PFSK-1 (cell line): ENCODE measurements at regions not wholly inside any gene's neighbourhood (a gene's known extent, or its start where the extent isn't known, plus 50 kb on each side); places are given as distances from the start of the nearest gene placed in this dataset.

Experiments used
- FOXP2 ChIP-seq: optimal IDR thresholded peaks from 2 replicates; pipeline ENCODE3; 2011; ENCODE audit warnings: borderline replicate concordance, control low read depth, inconsistent platforms; ENCODE audit not compliant: insufficient read depth; ENCODE audit errors: extremely low read length, extremely low read depth
- POLR2AphosphoS5 ChIP-seq: IDR thresholded peaks from 2 replicates; pipeline ENCODE4 v1.6.1; 2012; ENCODE audit warnings: low read depth, mild to moderate bottlenecking, control low read depth, low read length, moderate library complexity
- REST ChIP-seq, 2 experiments: IDR thresholded peaks; 2 replicates each; pipeline versions ENCODE4 v1.6.1 to v1.8.0; 2011 to 2012; ENCODE audit warnings: low read depth in 2 of 2, low read length in 2 of 2, control low read depth in 1 of 2, inconsistent platforms in 1 of 2, mild to moderate bottlenecking in 1 of 2, moderate library complexity in 1 of 2; ENCODE audit not compliant: insufficient read depth in 1 of 2
- SIN3A ChIP-seq: IDR thresholded peaks from 2 replicates; pipeline ENCODE4 v1.6.1; 2012; ENCODE audit warnings: mild to moderate bottlenecking, low read length, moderate library complexity, borderline replicate concordance; ENCODE audit not compliant: insufficient read depth
- TAF1 ChIP-seq: IDR thresholded peaks from 2 replicates; pipeline ENCODE4 v1.6.1; 2012; ENCODE audit warnings: low read length, control low read depth, borderline replicate concordance; ENCODE audit not compliant: insufficient read depth

DNA sequence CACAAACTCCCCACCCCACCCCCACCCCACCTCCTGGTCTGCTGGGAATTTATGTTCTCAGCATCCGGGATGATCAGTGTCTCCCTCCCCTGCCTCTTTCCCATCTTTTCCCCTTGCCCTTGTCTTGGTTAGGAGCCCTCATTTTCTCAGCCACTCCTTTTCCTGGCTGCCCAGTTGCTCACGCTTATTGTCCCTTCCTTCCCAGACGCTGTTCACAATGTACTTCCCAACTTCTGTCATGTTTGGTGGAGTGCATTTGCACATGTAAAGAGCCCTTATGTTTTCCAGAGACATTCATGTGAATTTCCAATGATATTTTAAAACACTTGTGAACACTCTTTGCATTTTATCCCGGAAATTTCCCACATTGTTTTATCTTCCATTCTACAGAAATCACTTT, 192.1 kb downstream of the RHOU start:
- no peak for TF ChIP-seq TAF1
- TF ChIP-seq FOXP2: no peak
- no peak for TF ChIP-seq REST (IDR thresholded peaks at IDR 0.05; ENCODE audit: insufficient read depth in 1 of 2, low read depth in 2 of 2, low read length in 2 of 2)

- TF ChIP-seq POLR2AphosphoS5 (no peak), SIN3A (no peak), FOXP2 (no peak), REST (IDR thresholded peaks at IDR 0.05; ENCODE audit: insufficient read depth in 1 of 2, low read depth in 2 of 2, low read length in 2 of 2) (no peak), TAF1 (no peak)
Observed at GRCh38 chr1:228927946-228928898, 192.9 kb downstream of the RHOU start.

- TF ChIP-seq POLR2AphosphoS5 (no peak), TAF1 (no peak), SIN3A (no peak), FOXP2 (no peak), REST (IDR thresholded peaks at IDR 0.05; ENCODE audit: insufficient read depth in 1 of 2, low read depth in 2 of 2, low read length in 2 of 2) (no peak)
Observed at GRCh38 chr1:228929476-228930027, 194.3 kb downstream of the RHOU start.

GRCh38 chr1:228930479-228930957, 195.2 kb downstream of the RHOU start:
- no peak for TF ChIP-seq REST (IDR thresholded peaks at IDR 0.05; ENCODE audit: insufficient read depth in 1 of 2, low read depth in 2 of 2, low read length in 2 of 2)
- no peak for TF ChIP-seq FOXP2
- TF ChIP-seq TAF1: no peak
- no peak for TF ChIP-seq SIN3A
- TF ChIP-seq POLR2AphosphoS5: no peak

- no peak for TF ChIP-seq REST (IDR thresholded peaks at IDR 0.05; ENCODE audit: insufficient read depth in 1 of 2, low read depth in 2 of 2, low read length in 2 of 2)
- no peak for TF ChIP-seq TAF1
- no peak for TF ChIP-seq SIN3A
- no peak for TF ChIP-seq POLR2AphosphoS5
- TF ChIP-seq FOXP2: no peak
Observed at GRCh38 chr1:228933753-228934152, 198.5 kb downstream of the RHOU start.
